Testis (tissue), 2 donors: ENCODE measurements at regions not wholly inside any gene's neighbourhood (a gene's known extent, or its start where the extent isn't known, plus 50 kb on each side); places are given as distances from the start of the nearest gene placed in this dataset.

Source experiments
- CTCF ChIP-seq, 3 experiments: fragments of 450-650 bp in 2 of 3; fragments of 200-600 bp in 1 of 3; sonication (generic) in 1 of 3; IDR thresholded peaks; one replicate each; pipeline ENCODE4 v1.5.1; 2016 to 2019; ENCODE audit warnings: antibody characterized with exemption in 3 of 3, mild to moderate bottlenecking in 2 of 3, moderate library complexity in 1 of 3
- POLR2A ChIP-seq: fragments of 450-650 bp; IDR thresholded peaks from one replicate; pipeline ENCODE4 v1.6.1; 2017; ENCODE audit warnings: antibody characterized with exemption, mild to moderate bottlenecking, moderate library complexity

GRCh38 chr5:87627363-87627762 lies 214.6 kb upstream of the CCNH start:
- no peak for TF ChIP-seq POLR2A
- TF ChIP-seq CTCF (IDR thresholded peaks at IDR 0.05) = no peak
